Nephron (organoid): ENCODE measurements at regions not wholly inside any gene's neighbourhood (a gene's known extent, or its start where the extent isn't known, plus 50 kb on each side); places are given as distances from the start of the nearest gene placed in this dataset.

Experiments used
- H3K27ac Mint-ChIP-seq, 3 experiments: 2 replicates each; pipeline ENCODE4 v1.8.0; 2020; ENCODE audit warnings: mixed read lengths in 3 of 3, mild to moderate bottlenecking in 2 of 3, moderate library complexity in 1 of 3
- H3K27me3 Mint-ChIP-seq: 2 replicates; pipeline ENCODE4 v1.8.0; 2021; ENCODE audit warnings: low read depth, mild to moderate bottlenecking, moderate library complexity, mixed read lengths
- H3K36me3 Mint-ChIP-seq: 2 replicates; pipeline ENCODE4 v1.8.0; 2020; ENCODE audit warnings: low read depth, mixed read lengths
- H3K4me1 Mint-ChIP-seq: 2 replicates; pipeline ENCODE4 v1.8.0; 2020; ENCODE audit warnings: mixed read lengths
- H3K4me3 Mint-ChIP-seq, 3 experiments: 2 replicates each; pipeline ENCODE4 v1.8.0; 2020; ENCODE audit warnings: mild to moderate bottlenecking in 3 of 3, mixed read lengths in 3 of 3, moderate library complexity in 2 of 3
- H3K9me3 Mint-ChIP-seq: 2 replicates; pipeline ENCODE4 v1.8.0; 2020; ENCODE audit warnings: mixed read lengths
- CTCF ChIP-seq, 3 experiments: fragments of 200-600 bp; sonication (generic); IDR thresholded peaks; one replicate each; pipeline ENCODE4 v1.5.0; 2021; ENCODE audit warnings: antibody characterized with exemption in 3 of 3; ENCODE audit not compliant: unreplicated experiment in 3 of 3

DNA sequence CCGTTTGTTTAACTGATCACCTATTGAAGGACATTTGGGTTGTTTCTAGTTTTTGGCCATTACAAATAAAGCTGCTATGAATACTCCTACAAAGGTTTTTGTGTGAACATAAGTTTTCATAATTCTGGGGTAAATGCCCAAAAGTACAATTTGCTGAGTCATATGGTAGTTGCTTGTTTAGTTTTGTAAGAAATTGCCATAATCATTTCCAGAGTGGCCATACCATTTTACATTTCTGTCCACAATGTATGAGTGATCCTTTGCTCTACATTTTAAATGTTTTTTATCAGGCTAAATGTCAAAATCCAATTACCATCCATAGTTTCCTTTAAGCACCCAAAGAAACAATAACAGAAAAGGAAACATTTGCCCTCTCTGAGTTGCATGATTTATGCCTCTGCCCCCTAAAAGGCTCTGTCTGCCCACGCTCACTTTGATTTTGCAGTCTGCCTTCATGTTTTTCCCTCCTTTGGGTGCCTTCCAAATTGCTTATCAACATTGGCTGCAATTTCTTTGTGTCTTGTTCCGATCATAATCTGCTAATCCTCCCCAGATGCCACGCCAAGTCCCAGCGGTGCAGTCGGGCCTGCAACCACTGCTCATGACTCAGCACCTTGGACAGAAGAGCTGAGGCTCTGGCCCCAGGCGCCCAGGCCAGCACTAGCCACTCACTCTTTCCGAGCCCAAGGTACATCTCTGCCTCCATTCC lies 339.2 kb downstream of the PIK3R1 start:
- Mint-ChIP-seq H3K9me3 (no peaks in the 10 kb centered on the region), H3K27me3 (no peaks in the 10 kb centered on the region), H3K4me1 (peaks cover 33% of the 10 kb centered on the region), H3K27ac (peak overlapping the region in 1 of 3 experiments; percentile 86), H3K4me3 (no peak overlapping the region), H3K36me3 (no peaks in the 10 kb centered on the region)
- TF ChIP-seq CTCF (IDR thresholded peaks at IDR 0.05; ENCODE audit: unreplicated experiment in 3 of 3) = no peak

DNA sequence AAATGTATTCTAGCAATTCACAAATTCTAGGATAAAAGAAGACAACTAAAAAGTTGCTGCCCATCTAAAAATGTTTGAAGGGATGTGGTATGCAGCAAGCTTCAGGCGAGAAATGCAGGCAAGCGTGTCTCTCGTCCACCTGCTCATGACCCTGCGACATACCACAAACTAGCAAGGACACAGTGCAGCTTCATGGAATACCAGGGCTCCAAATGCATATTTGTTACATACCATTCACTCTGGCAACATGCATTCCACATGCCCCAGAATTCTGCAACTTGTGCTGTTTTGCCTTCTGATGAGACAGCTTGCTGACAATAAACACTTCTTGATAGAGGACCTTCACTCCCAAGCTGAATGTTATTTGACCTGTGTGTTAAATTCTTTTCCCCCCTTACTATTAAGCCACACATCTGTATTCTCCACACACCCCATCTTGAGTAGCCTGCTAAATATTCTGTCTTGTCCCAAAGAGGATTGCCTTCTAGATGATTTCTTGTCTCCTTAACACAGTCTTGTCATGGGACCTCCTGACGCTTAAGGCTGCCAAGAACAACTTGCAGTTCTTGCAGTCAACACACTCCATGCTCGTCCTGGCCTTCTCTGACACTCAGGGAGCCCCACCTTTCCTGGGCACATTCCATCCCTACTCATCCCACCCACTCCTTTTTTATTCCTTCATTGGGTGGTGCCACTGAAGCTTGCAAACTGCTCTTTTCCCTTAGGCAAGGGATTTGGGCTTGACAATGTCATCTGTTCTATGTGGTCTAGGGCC lies 340.5 kb downstream of the PIK3R1 start:
- H3K4me1 Mint-ChIP-seq = peaks cover 22% of the 10 kb centered on the region
- no peak for TF ChIP-seq CTCF (IDR thresholded peaks at IDR 0.05; ENCODE audit: unreplicated experiment in 3 of 3)
- H3K9me3 Mint-ChIP-seq = no peaks in the 10 kb centered on the region
- H3K4me3 Mint-ChIP-seq = no peak overlapping the region
- H3K27me3 Mint-ChIP-seq = no peaks in the 10 kb centered on the region
- peak overlapping the region in 1 of 3 experiments; percentile 86 for H3K27ac Mint-ChIP-seq
- H3K36me3 Mint-ChIP-seq = no peaks in the 10 kb centered on the region

GRCh38 chr5:68557162-68557936 lies 341.8 kb downstream of the PIK3R1 start:
- Mint-ChIP-seq H3K4me1 (peaks cover 21% of the 10 kb centered on the region), H3K9me3 (peaks cover 4% of the 10 kb centered on the region), H3K27me3 (no peaks in the 10 kb centered on the region), H3K27ac (no peak overlapping the region), H3K4me3 (no peak overlapping the region), H3K36me3 (no peaks in the 10 kb centered on the region)
- TF ChIP-seq CTCF (IDR thresholded peaks at IDR 0.05; ENCODE audit: unreplicated experiment in 3 of 3) = no peak

DNA sequence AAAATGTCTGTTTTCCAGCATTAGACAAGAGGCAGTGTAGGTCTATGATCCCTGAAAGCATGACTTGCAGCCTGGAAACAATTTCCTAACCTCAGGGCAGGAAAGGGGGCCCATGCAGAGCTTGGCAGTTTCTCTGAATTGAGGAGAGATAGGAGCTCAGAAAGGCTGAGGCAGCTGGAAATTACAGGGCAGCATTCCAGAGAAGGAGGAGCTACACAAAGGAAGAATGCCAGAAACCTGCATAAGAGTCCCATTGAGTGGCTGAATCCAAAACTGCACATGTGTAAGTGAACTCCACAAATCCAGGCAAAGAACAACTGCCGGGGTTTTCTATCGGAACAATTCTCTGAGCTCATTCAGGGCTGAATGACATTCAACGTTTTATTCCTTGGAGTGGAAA lies 346.8 kb downstream of the PIK3R1 start:
- no peak for TF ChIP-seq CTCF (IDR thresholded peaks at IDR 0.05; ENCODE audit: unreplicated experiment in 3 of 3)
- H3K4me3 Mint-ChIP-seq = no peak overlapping the region
- peaks cover 36% of the 10 kb centered on the region for H3K9me3 Mint-ChIP-seq
- H3K27me3 Mint-ChIP-seq = no peaks in the 10 kb centered on the region
- peak overlapping the region; percentile 91 to 96 (median 95) for H3K27ac Mint-ChIP-seq
- peaks cover 15% of the 10 kb centered on the region for H3K4me1 Mint-ChIP-seq
- no peaks in the 10 kb centered on the region for H3K36me3 Mint-ChIP-seq

DNA sequence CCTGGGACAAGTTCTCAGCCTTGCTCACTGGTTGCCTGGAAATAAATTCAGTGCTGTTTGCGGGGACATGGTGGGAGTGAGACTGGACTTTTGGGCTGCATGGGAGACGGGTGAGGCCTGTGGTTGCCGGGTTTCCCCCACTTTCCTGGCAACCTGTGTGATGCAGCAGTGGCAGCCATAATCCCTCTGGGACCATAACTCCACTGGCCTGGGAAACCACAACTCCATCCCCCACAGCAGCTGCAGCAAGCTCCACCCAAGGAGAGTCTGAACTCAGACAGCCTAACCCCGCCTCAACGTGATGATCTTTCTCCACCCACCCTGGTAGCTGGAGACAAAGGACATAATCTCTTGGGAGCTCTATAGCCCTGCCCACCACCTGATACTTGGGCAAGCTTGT lies 349.9 kb downstream of the PIK3R1 start:
- Mint-ChIP-seq H3K27ac (no peak overlapping the region), H3K9me3 (peaks cover 58% of the 10 kb centered on the region), H3K27me3 (no peaks in the 10 kb centered on the region), H3K4me3 (no peak overlapping the region), H3K4me1 (peaks cover 15% of the 10 kb centered on the region), H3K36me3 (no peaks in the 10 kb centered on the region)
- TF ChIP-seq CTCF (IDR thresholded peaks at IDR 0.05; ENCODE audit: unreplicated experiment in 3 of 3) = no peak
